Stimulated activated CD8-positive, alpha-beta memory T cell treated with anti-CD3 and anti-CD28 coated beads, Interleukin-7, amount 100 ng/mL, for 24 hours (primary cell): ENCODE measurements at regions not wholly inside any gene's neighbourhood (a gene's known extent, or its start where the extent isn't known, plus 50 kb on each side); places are given as distances from the start of the nearest gene placed in this dataset.

Experiments
- DNase-seq: peaks from one replicate; pipeline ENCODE4 v3.0.0-alpha.2; 2020; ENCODE audit warnings: low read depth

- no peak for DNase-seq
These were observed 51.5 kb upstream of the PTPRT start for GRCh38 chr20:43241057-43241702.
